Upper lobe of left lung (tissue), 4 donors: ENCODE measurements at regions not wholly inside any gene's neighbourhood (a gene's known extent, or its start where the extent isn't known, plus 50 kb on each side); places are given as distances from the start of the nearest gene placed in this dataset.
"Not testable (repeated sequence)": the region's sequence is repeated elsewhere in the genome, so short reads cannot be mapped to it uniquely, and the experiment has no call there.

ENCODE experiments used
- POLR2AphosphoS5 ChIP-seq, 2 donors: sonication (generic); formaldehyde crosslinking; IDR thresholded peaks; one replicate each; pipeline ENCODE4 v1.5.1; 2017; ENCODE audit warnings: antibody characterized with exemption in 2 of 2
- TF ChIP-seq, protein P1 (sequence below), 6 experiments: fragments of 450-650 bp in 4 of 6; fragments of 200-600 bp in 2 of 6; sonication (generic) in 2 of 6; IDR thresholded peaks; one replicate each; pipeline ENCODE4 v1.5.1; 2016 to 2019; ENCODE audit warnings: antibody characterized with exemption in 6 of 6

DNA sequence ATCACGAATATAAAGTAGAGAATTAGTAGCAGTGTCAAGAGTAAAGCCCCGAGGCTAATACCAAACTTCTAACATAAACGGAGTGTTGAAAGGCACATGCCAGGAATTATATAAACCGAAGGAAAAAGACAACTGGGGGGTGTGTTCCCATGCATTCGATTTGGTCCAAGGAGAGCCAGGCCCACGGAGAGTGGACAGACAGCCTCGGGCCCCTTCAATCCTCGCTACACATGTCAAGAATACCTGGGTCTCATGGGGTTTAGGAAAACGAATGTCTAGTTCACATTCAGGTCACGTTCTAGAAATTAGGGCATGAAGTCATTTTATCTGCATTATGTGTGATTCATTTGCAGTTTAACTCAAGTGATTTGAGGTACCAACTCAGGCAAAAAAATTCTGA is 343.7 kb downstream of the BCL2L11 start:
- TF ChIP-seq POLR2AphosphoS5 (IDR thresholded peaks at IDR 0.05): not testable (repeated sequence)
- TF ChIP-seq, protein P1, sequence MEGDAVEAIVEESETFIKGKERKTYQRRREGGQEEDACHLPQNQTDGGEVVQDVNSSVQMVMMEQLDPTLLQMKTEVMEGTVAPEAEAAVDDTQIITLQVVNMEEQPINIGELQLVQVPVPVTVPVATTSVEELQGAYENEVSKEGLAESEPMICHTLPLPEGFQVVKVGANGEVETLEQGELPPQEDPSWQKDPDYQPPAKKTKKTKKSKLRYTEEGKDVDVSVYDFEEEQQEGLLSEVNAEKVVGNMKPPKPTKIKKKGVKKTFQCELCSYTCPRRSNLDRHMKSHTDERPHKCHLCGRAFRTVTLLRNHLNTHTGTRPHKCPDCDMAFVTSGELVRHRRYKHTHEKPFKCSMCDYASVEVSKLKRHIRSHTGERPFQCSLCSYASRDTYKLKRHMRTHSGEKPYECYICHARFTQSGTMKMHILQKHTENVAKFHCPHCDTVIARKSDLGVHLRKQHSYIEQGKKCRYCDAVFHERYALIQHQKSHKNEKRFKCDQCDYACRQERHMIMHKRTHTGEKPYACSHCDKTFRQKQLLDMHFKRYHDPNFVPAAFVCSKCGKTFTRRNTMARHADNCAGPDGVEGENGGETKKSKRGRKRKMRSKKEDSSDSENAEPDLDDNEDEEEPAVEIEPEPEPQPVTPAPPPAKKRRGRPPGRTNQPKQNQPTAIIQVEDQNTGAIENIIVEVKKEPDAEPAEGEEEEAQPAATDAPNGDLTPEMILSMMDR (IDR thresholded peaks at IDR 0.05): not testable (repeated sequence)
